ENCODE measurements at regions not wholly inside any gene's neighbourhood (a gene's known extent, or its start where the extent isn't known, plus 50 kb on each side); places are given as distances from the start of the nearest gene placed in this dataset.

GRCh38 chr6:6515691-6516607, 72.6 kb upstream of the LY86 start:
- POLR2A ChIA-PET, result interaction anchor here (1.1 kb wide), 1 partner anchor 9 kb away, joined by 3 read pairs; no protein-coding TSS in a partner anchor

More at GRCh38 chr6:6515691-6516607, 72.6 kb upstream of the LY86 start:
- Mint-ChIP-seq H3K36me3 (no peaks in the 10 kb centered on the region), H3K27me3 (ENCODE audit: low read depth) (peaks cover 3% of the 10 kb centered on the region), H3K4me3 (no peak overlapping the region), H3K27ac (no peak overlapping the region), H3K9me3 (peaks cover 5% of the 10 kb centered on the region; the same call in 1 of the 2 replicates), H3K4me1 (peaks cover under 1% of the 10 kb centered on the region; the same call in 1 of the 2 replicates)
- no peak for ATAC-seq
- TF ChIP-seq MXD4 (CRISPR knock-in tag; IDR thresholded peaks at IDR 0.05; ENCODE audit: borderline replicate concordance) (no peak), NR1H2 (CRISPR knock-in tag; IDR thresholded peaks at IDR 0.05) (no peak), ZNF121 (CRISPR knock-in tag; IDR thresholded peaks at IDR 0.05) (no peak), ZNF317 (CRISPR knock-in tag; IDR thresholded peaks at IDR 0.05; ENCODE audit: borderline replicate concordance, low read depth) (no peak), GABPB1 (CRISPR knock-in tag; IDR thresholded peaks at IDR 0.05) (no peak), STAT6 (CRISPR knock-in tag; conservative IDR thresholded peaks at IDR 0.05; ENCODE audit: low read depth) (no peak), ZNF416 (CRISPR knock-in tag; IDR thresholded peaks at IDR 0.05) (no peak), AR (CRISPR knock-in tag; IDR thresholded peaks at IDR 0.05) (no peak), GTF2I (CRISPR knock-in tag; conservative IDR thresholded peaks at IDR 0.05) (no peak), CTCF (IDR thresholded peaks at IDR 0.05) (no peak), TP53 (CRISPR knock-in tag; IDR thresholded peaks at IDR 0.05) (no peak)
- TF ChIP-seq, protein P1, sequence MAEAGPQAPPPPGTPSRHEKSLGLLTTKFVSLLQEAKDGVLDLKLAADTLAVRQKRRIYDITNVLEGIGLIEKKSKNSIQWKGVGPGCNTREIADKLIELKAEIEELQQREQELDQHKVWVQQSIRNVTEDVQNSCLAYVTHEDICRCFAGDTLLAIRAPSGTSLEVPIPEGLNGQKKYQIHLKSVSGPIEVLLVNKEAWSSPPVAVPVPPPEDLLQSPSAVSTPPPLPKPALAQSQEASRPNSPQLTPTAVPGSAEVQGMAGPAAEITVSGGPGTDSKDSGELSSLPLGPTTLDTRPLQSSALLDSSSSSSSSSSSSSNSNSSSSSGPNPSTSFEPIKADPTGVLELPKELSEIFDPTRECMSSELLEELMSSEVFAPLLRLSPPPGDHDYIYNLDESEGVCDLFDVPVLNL (CRISPR knock-in tag; IDR thresholded peaks at IDR 0.05; ENCODE audit: borderline replicate concordance, low read depth), result no peak
- TF ChIP-seq, protein P2, sequence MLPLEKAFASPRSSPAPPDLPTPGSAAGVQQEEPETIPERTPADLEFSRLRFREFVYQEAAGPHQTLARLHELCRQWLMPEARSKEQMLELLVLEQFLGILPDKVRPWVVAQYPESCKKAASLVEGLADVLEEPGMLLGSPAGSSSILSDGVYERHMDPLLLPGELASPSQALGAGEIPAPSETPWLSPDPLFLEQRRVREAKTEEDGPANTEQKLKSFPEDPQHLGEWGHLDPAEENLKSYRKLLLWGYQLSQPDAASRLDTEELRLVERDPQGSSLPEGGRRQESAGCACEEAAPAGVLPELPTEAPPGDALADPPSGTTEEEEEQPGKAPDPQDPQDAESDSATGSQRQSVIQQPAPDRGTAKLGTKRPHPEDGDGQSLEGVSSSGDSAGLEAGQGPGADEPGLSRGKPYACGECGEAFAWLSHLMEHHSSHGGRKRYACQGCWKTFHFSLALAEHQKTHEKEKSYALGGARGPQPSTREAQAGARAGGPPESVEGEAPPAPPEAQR (CRISPR knock-in tag; IDR thresholded peaks at IDR 0.05), result no peak
- TF ChIP-seq, protein P3, sequence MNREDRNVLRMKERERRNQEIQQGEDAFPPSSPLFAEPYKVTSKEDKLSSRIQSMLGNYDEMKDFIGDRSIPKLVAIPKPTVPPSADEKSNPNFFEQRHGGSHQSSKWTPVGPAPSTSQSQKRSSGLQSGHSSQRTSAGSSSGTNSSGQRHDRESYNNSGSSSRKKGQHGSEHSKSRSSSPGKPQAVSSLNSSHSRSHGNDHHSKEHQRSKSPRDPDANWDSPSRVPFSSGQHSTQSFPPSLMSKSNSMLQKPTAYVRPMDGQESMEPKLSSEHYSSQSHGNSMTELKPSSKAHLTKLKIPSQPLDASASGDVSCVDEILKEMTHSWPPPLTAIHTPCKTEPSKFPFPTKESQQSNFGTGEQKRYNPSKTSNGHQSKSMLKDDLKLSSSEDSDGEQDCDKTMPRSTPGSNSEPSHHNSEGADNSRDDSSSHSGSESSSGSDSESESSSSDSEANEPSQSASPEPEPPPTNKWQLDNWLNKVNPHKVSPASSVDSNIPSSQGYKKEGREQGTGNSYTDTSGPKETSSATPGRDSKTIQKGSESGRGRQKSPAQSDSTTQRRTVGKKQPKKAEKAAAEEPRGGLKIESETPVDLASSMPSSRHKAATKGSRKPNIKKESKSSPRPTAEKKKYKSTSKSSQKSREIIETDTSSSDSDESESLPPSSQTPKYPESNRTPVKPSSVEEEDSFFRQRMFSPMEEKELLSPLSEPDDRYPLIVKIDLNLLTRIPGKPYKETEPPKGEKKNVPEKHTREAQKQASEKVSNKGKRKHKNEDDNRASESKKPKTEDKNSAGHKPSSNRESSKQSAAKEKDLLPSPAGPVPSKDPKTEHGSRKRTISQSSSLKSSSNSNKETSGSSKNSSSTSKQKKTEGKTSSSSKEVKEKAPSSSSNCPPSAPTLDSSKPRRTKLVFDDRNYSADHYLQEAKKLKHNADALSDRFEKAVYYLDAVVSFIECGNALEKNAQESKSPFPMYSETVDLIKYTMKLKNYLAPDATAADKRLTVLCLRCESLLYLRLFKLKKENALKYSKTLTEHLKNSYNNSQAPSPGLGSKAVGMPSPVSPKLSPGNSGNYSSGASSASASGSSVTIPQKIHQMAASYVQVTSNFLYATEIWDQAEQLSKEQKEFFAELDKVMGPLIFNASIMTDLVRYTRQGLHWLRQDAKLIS (CRISPR knock-in tag; IDR thresholded peaks at IDR 0.05; ENCODE audit: borderline replicate concordance), result no peak
- DNase-seq (ENCODE audit: low spot score), result no peak
- CTCF ChIA-PET, result interaction anchor here (1.7 kb wide), 1 partner anchor 31 kb away, joined by 7 read pairs; no protein-coding TSS in a partner anchor
